ENCODE measurements at regions not wholly inside any gene's neighbourhood (a gene's known extent, or its start where the extent isn't known, plus 50 kb on each side); places are given as distances from the start of the nearest gene placed in this dataset.
"Not testable (repeated sequence)": the region's sequence is repeated elsewhere in the genome, so short reads cannot be mapped to it uniquely, and the experiment has no call there.

DNA sequence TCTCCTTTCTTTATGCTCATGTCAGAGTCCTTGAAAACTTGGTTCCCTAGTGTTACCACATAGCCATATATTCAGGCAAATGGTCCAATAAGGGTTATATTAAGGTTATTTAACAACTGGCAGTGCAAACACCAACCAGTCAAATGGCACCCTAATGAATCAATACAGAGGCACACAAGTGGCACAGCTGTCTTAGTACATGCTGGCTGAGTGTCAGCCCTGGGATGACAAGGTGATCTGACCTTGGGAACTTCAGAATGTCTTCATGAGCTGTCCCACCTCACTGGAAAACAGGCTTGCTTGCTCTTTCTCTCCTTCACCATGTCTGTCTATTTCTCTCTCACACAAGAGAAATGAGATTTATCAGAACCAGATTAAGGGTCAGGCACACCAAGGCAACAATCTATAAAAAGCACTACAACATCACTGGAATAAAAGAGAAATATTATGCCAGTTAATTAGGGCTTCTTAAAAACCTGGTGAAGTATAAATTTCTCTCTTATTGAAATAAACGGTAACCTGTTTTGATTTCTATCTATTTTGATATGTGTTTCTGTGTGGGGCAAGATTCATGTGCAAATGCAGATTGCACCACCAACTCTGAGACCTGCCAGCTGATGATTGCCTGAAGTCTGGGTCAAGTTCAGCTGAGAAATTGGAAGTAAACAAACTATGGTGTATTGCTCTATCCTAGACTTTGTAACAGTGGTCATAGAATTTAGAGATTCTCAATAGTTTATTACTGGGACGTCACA is 140.7 kb downstream of the SREK1 start:
- no peaks in the 10 kb centered on the region for H3K79me2 ChIP-seq (ENCODE audit: low read depth)
- H3K36me3 ChIP-seq (ENCODE audit: low read depth): no peaks in the 10 kb centered on the region
- no peaks in the 10 kb centered on the region for H3K9me3 ChIP-seq (ENCODE audit: insufficient read depth, low read depth)
- BruUV-seq (replicated peaks): no TSS peak
- no peak overlapping the region for H3K4me3 ChIP-seq
- H3K4me1 ChIP-seq (replicated peaks; ENCODE audit: insufficient read depth): no peaks in the 10 kb centered on the region
- H3K9me2 ChIP-seq (ENCODE audit: insufficient read depth): no peaks in the 10 kb centered on the region
- no peak for DNase-seq
- CTCF ChIA-PET: no interaction called here
- no peak overlapping the region for H3K4me2 ChIP-seq
- no peak overlapping the region for H3K27ac ChIP-seq
- H3F3A ChIP-seq (ENCODE audit: insufficient read depth, low read depth): no peaks in the 10 kb centered on the region
- POLR2A ChIA-PET (ENCODE audit: unreplicated experiment): no interaction called here
- no peak overlapping the region for H2AFZ ChIP-seq
- no peaks in the 10 kb centered on the region for H3K27me3 ChIP-seq (ENCODE audit: insufficient read depth, low read depth)
- intact Hi-C loops (cut with micrococcal nuclease; ENCODE audit: unreplicated experiment): no loop called here
- H4K20me1 ChIP-seq (ENCODE audit: insufficient read depth): no peaks in the 10 kb centered on the region
- TF ChIP-seq EZH2 (IDR thresholded peaks at IDR 0.05; ENCODE audit: low read depth): no peak
- TF ChIP-seq, protein P1, sequence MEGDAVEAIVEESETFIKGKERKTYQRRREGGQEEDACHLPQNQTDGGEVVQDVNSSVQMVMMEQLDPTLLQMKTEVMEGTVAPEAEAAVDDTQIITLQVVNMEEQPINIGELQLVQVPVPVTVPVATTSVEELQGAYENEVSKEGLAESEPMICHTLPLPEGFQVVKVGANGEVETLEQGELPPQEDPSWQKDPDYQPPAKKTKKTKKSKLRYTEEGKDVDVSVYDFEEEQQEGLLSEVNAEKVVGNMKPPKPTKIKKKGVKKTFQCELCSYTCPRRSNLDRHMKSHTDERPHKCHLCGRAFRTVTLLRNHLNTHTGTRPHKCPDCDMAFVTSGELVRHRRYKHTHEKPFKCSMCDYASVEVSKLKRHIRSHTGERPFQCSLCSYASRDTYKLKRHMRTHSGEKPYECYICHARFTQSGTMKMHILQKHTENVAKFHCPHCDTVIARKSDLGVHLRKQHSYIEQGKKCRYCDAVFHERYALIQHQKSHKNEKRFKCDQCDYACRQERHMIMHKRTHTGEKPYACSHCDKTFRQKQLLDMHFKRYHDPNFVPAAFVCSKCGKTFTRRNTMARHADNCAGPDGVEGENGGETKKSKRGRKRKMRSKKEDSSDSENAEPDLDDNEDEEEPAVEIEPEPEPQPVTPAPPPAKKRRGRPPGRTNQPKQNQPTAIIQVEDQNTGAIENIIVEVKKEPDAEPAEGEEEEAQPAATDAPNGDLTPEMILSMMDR (conservative IDR thresholded peaks at IDR 0.05): no peak

DNA sequence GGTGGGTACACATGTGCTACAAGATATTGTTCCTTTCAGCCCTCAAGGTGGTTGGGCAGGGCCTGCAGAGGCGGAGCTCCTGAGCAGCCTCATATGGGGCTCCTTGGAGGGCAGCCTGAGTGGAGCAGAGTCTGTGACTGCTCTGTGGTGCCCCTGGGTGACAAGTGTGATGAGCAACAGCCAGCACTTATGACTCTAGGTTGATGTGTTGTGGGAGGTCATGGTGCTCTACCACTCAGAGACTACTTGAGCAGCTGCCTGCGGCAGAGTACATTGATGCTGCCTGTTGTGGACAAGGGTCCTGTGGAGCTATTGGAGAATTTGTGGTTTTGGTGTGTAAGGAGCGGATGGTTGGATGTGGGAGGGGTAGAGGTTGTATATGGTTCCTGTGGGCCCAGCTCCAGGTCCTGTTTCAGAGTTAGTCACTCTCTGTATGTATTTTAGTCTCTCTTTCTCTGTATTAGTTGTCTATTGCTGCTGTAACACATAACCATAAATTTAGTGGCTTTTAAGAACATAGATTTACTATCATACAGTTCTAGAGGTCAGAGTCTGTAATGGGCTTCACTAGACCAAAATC is 141.3 kb downstream of the SREK1 start:
- intact Hi-C loops (cut with micrococcal nuclease; ENCODE audit: unreplicated experiment): no loop called here
- Histone ChIP-seq H3K4me3 (no peak overlapping the region), H3K4me1 (replicated peaks; ENCODE audit: insufficient read depth) (no peaks in the 10 kb centered on the region), H3K27ac (no peak overlapping the region), H3K9me2 (ENCODE audit: insufficient read depth) (no peaks in the 10 kb centered on the region), H3K27me3 (ENCODE audit: insufficient read depth, low read depth) (no peaks in the 10 kb centered on the region), H3K4me2 (no peak overlapping the region), H3K9me3 (ENCODE audit: insufficient read depth, low read depth) (no peaks in the 10 kb centered on the region), H3K79me2 (ENCODE audit: low read depth) (no peaks in the 10 kb centered on the region), H2AFZ (no peak overlapping the region), H3F3A (ENCODE audit: insufficient read depth, low read depth) (no peaks in the 10 kb centered on the region), H4K20me1 (ENCODE audit: insufficient read depth) (no peaks in the 10 kb centered on the region), H3K36me3 (ENCODE audit: low read depth) (no peaks in the 10 kb centered on the region)
- POLR2A ChIA-PET (ENCODE audit: unreplicated experiment): no interaction called here
- BruUV-seq (replicated peaks): no TSS peak
- CTCF ChIA-PET: no interaction called here
- DNase-seq: no peak
- TF ChIP-seq, protein P1 (conservative IDR thresholded peaks at IDR 0.05): no peak
- no peak for TF ChIP-seq EZH2 (IDR thresholded peaks at IDR 0.05; ENCODE audit: low read depth)

DNA sequence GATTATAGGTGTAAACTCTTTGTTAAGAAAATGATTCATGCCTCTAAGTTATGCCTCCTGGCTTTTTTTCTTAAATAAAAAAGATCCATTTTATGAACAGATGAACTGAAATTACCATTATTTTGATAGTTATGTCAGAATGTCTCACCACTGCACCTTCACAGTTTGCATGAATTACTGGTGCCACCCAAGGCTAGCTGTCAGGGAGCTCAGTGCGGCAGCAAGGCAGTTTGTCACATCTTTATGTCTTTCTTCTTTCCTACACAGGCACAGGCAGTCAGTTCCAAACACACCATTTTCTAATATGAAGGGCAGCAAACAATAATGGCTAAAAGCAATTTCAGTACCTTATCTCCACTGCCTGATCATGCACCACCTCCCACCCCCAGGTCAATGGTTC is 147.7 kb downstream of the SREK1 start:
- H3K27ac ChIP-seq: no peak overlapping the region
- intact Hi-C loops (cut with micrococcal nuclease; ENCODE audit: unreplicated experiment): no loop called here
- H3K36me3 ChIP-seq (ENCODE audit: low read depth): no peaks in the 10 kb centered on the region
- no peaks in the 10 kb centered on the region for H3K9me3 ChIP-seq (ENCODE audit: insufficient read depth, low read depth)
- no peaks in the 10 kb centered on the region for H3F3A ChIP-seq (ENCODE audit: insufficient read depth, low read depth)
- no peak for DNase-seq
- no peak overlapping the region for H3K4me2 ChIP-seq
- no peaks in the 10 kb centered on the region for H3K9me2 ChIP-seq (ENCODE audit: insufficient read depth)
- no peak overlapping the region for H3K4me3 ChIP-seq
- CTCF ChIA-PET: no interaction called here
- no peaks in the 10 kb centered on the region for H4K20me1 ChIP-seq (ENCODE audit: insufficient read depth)
- no TSS peak for BruUV-seq (replicated peaks)
- TF ChIP-seq, protein P1 (conservative IDR thresholded peaks at IDR 0.05): no peak
- TF ChIP-seq EZH2 (IDR thresholded peaks at IDR 0.05; ENCODE audit: low read depth): no peak
- H2AFZ ChIP-seq: no peak overlapping the region
- POLR2A ChIA-PET (ENCODE audit: unreplicated experiment): no interaction called here
- H3K79me2 ChIP-seq (ENCODE audit: low read depth): no peaks in the 10 kb centered on the region
- no peaks in the 10 kb centered on the region for H3K4me1 ChIP-seq (replicated peaks; ENCODE audit: insufficient read depth)
- H3K27me3 ChIP-seq (ENCODE audit: insufficient read depth, low read depth): peaks cover 15% of the 10 kb centered on the region; the same call in 1 of the 2 replicates

GRCh38 chr5:66293851-66294250 is 149.8 kb downstream of the SREK1 start:
- intact Hi-C loops (cut with micrococcal nuclease; ENCODE audit: unreplicated experiment); H3K27ac ChIP-seq; H3F3A ChIP-seq (ENCODE audit: insufficient read depth, low read depth); H2AFZ ChIP-seq; H3K9me2 ChIP-seq (ENCODE audit: insufficient read depth); BruUV-seq (replicated peaks); H4K20me1 ChIP-seq (ENCODE audit: insufficient read depth); H3K4me3 ChIP-seq; POLR2A ChIA-PET (ENCODE audit: unreplicated experiment); DNase-seq; H3K4me2 ChIP-seq; CTCF ChIA-PET; H3K79me2 ChIP-seq (ENCODE audit: low read depth); H3K4me1 ChIP-seq (replicated peaks; ENCODE audit: insufficient read depth); H3K9me3 ChIP-seq (ENCODE audit: insufficient read depth, low read depth); H3K36me3 ChIP-seq (ENCODE audit: low read depth): not testable (repeated sequence)
- H3K27me3 ChIP-seq (ENCODE audit: insufficient read depth, low read depth): peaks cover 15% of the 10 kb centered on the region; the same call in 1 of the 2 replicates

Measured in PC-9 (cell line).